ENCODE measurements at regions not wholly inside any gene's neighbourhood (a gene's known extent, or its start where the extent isn't known, plus 50 kb on each side); places are given as distances from the start of the nearest gene placed in this dataset.
"Not testable (repeated sequence)": the region's sequence is repeated elsewhere in the genome, so short reads cannot be mapped to it uniquely, and the experiment has no call there.

- not testable (repeated sequence) for DNase-seq
Measured at GRCh38 chr2:36157093-36157492, 198.5 kb upstream of the CRIM1 start.

DNA sequence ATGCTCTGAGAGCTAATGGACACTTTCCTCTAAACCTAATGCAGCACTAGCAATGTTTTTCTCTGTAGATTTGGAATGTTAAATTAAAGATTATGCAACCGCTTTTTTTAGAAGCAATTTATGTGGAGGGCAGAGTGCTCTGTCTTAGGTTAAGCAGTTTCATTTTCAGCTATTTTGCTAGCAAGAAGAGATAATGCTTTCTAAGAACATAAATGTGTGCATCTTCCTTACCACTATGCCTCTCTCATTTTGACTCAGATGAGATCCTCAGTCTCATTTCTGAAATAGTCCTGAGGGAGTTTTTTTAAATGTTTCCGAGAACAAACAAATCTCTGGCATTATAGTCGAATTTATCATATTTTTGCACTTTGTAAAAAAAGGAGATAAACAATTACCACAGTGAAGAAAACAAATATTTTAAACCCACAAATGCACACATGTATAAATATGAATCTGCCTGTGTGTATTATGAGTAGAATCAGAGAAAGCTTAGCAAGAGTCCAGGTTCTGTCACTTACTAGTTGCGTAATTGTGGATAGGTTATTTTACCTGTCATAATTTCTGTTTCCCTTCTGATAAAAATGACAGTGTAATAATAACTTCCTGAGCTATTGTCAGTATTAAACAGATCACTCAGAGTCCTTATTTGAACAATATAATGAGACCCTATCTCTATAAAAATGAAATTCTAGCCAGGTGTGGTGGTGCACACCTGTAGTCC lies 207.7 kb upstream of the CRIM1 start:
- no peak for DNase-seq

- no peak for DNase-seq
Measured at GRCh38 chr2:36146765-36147164, 208.8 kb upstream of the CRIM1 start.

- no peak for DNase-seq
Measured at GRCh38 chr2:36140391-36140790, 215.2 kb upstream of the CRIM1 start.

- no peak for DNase-seq
Measured at GRCh38 chr2:36137612-36138011, 218.0 kb upstream of the CRIM1 start.

DNA sequence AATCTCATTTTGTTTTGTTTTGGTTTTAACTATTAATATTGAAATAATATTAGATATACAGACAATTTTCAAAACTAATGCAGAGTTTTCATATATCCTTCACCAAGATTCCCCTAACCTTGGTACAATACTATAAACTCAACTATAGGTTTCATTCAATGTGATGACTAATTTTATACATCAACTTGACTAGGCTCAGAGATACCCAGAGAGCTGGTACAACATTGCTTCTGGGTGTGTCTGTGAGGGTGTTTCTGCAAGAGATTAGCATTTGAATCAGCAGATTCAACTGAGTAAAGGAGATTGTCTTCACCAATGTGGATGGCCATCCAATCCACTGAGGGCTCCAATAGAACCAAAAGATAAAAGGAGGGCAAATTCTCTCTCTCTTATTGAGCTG lies 221.3 kb upstream of the CRIM1 start:
- DNase-seq, result no peak

GRCh38 chr2:36128359-36128758 lies 227.2 kb upstream of the CRIM1 start:
- DNase-seq, result no peak

GRCh38 chr2:36125702-36126101 lies 229.9 kb upstream of the CRIM1 start:
- no peak for DNase-seq

- no peak for DNase-seq
Measured at GRCh38 chr2:36123995-36124394, 231.6 kb upstream of the CRIM1 start.

DNA sequence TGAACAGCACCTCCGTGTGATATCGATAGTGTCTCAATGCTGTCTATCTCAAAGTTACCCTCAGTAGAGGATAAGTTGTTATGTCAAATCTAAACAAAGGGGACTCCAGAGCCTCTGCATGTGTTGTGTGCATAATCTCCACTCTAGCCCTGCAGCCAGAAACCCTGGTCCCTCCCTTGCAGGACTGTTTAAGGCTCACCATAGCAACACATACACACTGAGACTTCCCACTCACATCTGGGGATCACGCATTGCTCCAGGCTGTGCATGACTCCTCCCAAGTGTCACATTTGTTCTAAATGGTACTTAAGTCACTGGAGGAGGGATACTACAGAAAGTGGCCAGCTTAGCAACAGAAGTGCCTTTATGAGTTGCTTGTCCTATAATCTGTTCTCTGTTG lies 258.6 kb upstream of the CRIM1 start:
- no peak for DNase-seq

DNA sequence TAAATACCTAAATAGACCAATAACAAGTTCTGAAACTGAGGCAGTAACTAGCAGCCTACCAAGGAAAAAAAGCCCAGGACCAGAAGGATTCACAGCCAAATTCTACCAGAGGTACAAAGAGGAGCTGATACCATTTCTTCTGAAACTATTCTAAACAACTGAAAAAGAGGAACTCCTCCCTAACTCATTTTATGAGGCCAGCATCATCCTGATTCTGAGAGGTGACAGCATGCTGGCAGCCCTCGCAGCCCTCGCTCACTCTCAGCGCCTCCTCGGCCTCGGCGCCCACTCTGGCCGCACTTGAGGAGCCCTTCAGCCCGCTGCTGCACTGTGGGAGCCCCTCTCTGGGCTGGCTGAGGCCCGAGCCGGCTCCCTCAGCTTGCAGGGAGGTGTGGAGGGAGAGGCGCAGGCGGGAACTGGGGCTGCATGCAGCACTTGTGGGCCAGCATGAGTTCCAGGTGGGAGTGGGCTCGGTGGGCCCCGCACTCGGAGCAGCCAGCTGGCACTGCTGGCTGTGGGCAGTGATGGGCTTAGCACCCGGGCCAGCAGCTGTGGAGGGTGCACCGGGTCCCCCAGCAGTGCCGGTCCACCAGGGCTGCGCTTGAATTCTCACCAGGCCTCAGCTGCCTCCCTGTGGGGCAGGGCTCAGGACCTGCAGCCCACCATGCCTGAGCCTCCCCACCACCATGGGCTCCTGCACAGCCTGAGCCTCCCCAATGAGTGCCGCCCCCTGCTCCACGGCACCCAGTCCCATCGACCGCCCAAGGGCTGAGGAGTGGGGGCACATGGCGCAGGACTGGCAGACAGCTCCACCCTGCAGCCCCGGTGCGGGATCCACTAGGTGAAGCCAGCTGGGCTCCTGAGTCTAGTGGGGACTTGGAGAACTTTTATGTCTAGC lies 263.5 kb upstream of the CRIM1 start:
- not testable (repeated sequence) for DNase-seq

DNA sequence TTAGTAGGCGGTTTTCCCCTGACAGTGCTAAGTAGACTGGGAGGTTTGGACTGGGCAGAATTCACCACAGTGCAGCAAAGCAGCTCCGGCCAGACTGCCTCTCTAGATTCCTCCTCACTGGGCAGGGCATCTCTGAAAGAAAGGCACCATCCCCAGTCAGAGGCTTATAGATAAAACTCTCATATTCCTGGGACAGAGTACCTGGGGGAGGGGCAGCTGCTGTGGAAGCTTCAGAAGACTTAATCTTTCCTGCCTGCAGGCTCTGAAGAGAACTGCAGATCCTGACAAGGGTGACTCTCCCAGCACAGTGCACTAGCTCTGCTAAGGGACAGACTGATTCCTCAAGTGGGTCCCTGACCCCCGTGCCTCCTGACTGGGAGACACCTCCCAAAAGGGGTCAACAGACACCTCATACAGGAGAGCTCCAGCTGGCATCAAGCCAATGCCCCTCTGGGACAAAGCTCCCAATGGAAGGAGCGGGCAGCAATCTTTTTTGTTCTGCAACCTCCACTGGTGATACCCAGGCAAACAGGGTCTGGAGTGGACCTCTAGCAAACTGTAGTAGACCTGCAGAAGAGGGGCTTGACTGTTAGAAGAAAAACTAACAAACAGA lies 266.8 kb upstream of the CRIM1 start:
- no peak for DNase-seq

- DNase-seq, result no peak
Measured at GRCh38 chr2:36087344-36087743, 268.2 kb upstream of the CRIM1 start.

DNA sequence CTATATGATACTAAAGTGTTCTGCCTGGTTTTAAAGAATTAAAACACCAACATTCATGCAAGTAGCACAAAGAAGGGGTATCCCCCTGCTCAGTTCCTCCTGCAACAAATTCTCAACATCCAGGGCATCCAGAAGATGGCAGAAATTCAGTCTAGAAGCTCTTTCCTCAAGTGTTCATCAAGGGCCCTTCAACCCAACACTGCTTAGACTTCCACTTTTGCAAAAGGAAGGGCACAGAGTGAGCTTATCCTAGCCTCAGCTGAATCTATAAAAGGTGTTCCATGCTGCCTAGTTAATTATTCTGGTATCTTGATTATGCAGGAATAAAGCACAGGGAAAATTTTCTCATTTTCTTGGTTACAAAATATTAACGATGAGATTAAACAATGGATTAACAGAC lies 275.8 kb upstream of the CRIM1 start:
- no peak for DNase-seq

DNA sequence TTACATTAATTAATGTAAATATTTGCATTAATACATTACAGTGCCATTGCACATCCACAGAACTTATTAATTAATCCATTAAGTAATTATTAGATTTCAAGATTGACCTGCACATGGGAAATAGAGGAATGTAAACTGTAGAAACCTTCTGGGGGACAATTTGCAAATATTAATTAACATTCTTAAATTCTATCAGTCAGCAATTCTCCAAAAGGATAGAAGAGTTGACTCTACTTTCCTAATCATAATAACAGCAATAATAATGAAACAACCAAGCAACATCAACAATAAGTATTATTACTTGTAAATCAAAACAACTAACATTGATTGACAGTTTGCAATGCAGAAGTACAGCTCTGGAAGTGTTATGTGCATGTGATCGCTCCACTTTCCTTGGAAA lies 281.6 kb upstream of the CRIM1 start:
- no peak for DNase-seq

GRCh38 chr2:36071698-36072097 lies 283.9 kb upstream of the CRIM1 start:
- DNase-seq, result no peak

- no peak for DNase-seq
Measured at GRCh38 chr2:36069074-36069473, 286.5 kb upstream of the CRIM1 start.

- no peak for DNase-seq
Measured at GRCh38 chr2:36068086-36068485, 287.5 kb upstream of the CRIM1 start.

DNA sequence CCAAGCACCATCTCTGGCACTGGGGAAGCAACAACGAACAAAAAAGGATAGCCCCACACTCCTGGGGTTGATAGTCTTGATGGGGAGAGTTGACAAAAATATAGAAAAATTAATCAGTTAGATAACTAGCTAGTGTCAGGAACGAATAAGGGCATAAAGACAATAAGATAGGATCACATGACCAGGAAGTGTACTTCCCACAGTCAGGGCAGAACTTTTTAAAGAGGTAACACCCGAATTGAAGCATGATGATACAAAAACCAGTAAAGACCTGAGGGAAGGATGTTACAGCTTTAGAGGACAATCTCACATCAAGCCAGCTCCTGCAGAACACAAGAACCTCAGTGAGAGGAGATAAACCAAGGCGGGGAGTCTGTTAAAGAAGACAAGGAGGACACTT lies 295.4 kb upstream of the CRIM1 start:
- DNase-seq, result no peak

- DNase-seq, result no peak
Measured at GRCh38 chr2:36059691-36060090, 295.9 kb upstream of the CRIM1 start.

DNA sequence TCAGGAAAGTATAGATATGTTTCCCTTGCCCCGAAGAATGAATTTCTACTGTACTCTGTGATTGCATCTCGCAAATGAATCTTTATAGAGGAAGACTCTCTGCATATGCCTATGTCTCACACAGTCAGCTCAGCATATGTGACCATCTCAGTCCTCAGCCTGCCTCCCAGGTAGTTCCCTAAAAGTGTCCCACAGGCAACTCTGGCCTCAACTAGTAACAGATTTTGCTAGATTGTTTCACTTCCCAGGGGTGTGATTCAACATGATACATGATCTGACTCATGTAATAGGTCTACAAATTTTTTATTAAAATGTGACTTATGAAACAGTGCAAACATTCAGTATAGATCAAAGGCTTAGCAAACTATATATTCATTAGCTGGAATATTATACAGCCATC lies 296.6 kb upstream of the CRIM1 start:
- DNase-seq, result no peak

GRCh38 chr2:36058076-36058475 lies 297.5 kb upstream of the CRIM1 start:
- no peak for DNase-seq

- no peak for DNase-seq
Measured at GRCh38 chr2:36052819-36053218, 302.8 kb upstream of the CRIM1 start.

DNA sequence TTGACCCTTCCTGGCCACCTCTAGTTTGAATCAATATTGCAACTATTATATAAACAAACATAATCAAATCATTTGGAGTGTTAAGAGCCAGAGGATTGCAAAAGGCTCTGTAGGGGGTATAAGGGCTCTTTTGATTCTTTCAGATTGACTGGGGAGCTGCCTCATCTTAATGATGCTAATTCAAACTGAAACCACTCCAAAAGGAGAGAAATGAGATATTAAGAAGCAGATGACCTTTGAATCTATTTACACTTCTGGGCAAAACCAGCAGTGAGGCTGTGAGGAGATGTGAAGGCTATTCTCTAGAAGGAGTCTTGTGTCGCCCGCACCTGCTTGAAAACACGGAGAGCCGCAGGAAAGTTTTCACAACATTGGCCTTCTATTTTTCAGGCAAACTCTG lies 311.2 kb upstream of the CRIM1 start:
- no peak for DNase-seq
